ENCODE measurements at regions not wholly inside any gene's neighbourhood (a gene's known extent, or its start where the extent isn't known, plus 50 kb on each side); places are given as distances from the start of the nearest gene placed in this dataset.

- no peak for DNase-seq (ENCODE audit: low spot score)
Measured at GRCh38 chr16:35732046-35732810, 2272.8 kb downstream of the TP53TG3F start.

- DNase-seq (ENCODE audit: low spot score) = no peak
Measured at GRCh38 chr16:35733278-35733965, 2274.0 kb downstream of the TP53TG3F start.

- no peak for DNase-seq (ENCODE audit: low spot score)
Measured at GRCh38 chr16:35733971-35734702, 2274.7 kb downstream of the TP53TG3F start.

- DNase-seq (ENCODE audit: low spot score) = no peak
Measured at GRCh38 chr16:35734728-35735402, 2275.5 kb downstream of the TP53TG3F start.

GRCh38 chr16:35735403-35736251 is 2276.2 kb downstream of the TP53TG3F start:
- DNase-seq (ENCODE audit: low spot score) = no peak

- no peak for DNase-seq (ENCODE audit: low spot score)
Measured at GRCh38 chr16:35736546-35736945, 2277.1 kb downstream of the TP53TG3F start.

GRCh38 chr16:35737076-35737475 is 2277.7 kb downstream of the TP53TG3F start:
- DNase-seq (ENCODE audit: low spot score) = no peak

GRCh38 chr16:35741546-35741945 is 2282.1 kb downstream of the TP53TG3F start:
- no peak for DNase-seq (ENCODE audit: low spot score)

- no peak for DNase-seq (ENCODE audit: low spot score)
Measured at GRCh38 chr16:35743101-35743692, 2283.8 kb downstream of the TP53TG3F start.

GRCh38 chr16:35744084-35744483 is 2284.7 kb downstream of the TP53TG3F start:
- DNase-seq (ENCODE audit: low spot score) = no peak

GRCh38 chr16:35744726-35745125 is 2285.3 kb downstream of the TP53TG3F start:
- no peak for DNase-seq (ENCODE audit: low spot score)

GRCh38 chr16:35745191-35745590 is 2285.8 kb downstream of the TP53TG3F start:
- DNase-seq (ENCODE audit: low spot score) = no peak

- DNase-seq (ENCODE audit: low spot score) = no peak
Measured at GRCh38 chr16:35745821-35746248, 2286.4 kb downstream of the TP53TG3F start.

- DNase-seq (ENCODE audit: low spot score) = no peak
Measured at GRCh38 chr16:35746281-35746962, 2287.0 kb downstream of the TP53TG3F start.

- no peak for DNase-seq (ENCODE audit: low spot score)
Measured at GRCh38 chr16:35746963-35747657, 2287.7 kb downstream of the TP53TG3F start.

GRCh38 chr16:35747658-35748455 is 2288.4 kb downstream of the TP53TG3F start:
- DNase-seq (ENCODE audit: low spot score) = no peak

- DNase-seq (ENCODE audit: low spot score) = no peak
Measured at GRCh38 chr16:35748621-35749252, 2289.3 kb downstream of the TP53TG3F start.

All from globus pallidus (tissue), 1 donor.